Trophoblast cell (in vitro differentiated cells and primary cell): ENCODE measurements at regions not wholly inside any gene's neighbourhood (a gene's known extent, or its start where the extent isn't known, plus 50 kb on each side); places are given as distances from the start of the nearest gene placed in this dataset.

Experiments used
- DNase-seq, 2 donors: peaks; one replicate each; pipeline ENCODE4 v3.0.0-alpha.2; 2016
- H2AFZ ChIP-seq: 2 replicates; pipeline ENCODE4 v1.6.1; 2013; ENCODE audit warnings: low read length, moderate library complexity, mild to moderate bottlenecking; ENCODE audit not compliant: insufficient read depth, poor library complexity
- H2AK5ac ChIP-seq: 2 replicates; pipeline ENCODE4 v1.6.1; 2013; ENCODE audit warnings: mild to moderate bottlenecking, low read length
- H2BK120ac ChIP-seq: 2 replicates; pipeline ENCODE4 v1.6.1; 2013; ENCODE audit warnings: low read length, mild to moderate bottlenecking, moderate library complexity; ENCODE audit not compliant: insufficient read depth, poor library complexity
- H2BK12ac ChIP-seq: 2 replicates; pipeline ENCODE4 v1.6.1; 2013; ENCODE audit warnings: mild to moderate bottlenecking, low read length, moderate library complexity
- H2BK5ac ChIP-seq: 2 replicates; pipeline ENCODE4 v1.6.1; 2013; ENCODE audit warnings: low read length, low read depth, moderate library complexity, mild to moderate bottlenecking; ENCODE audit not compliant: poor library complexity
- H3K14ac ChIP-seq: 2 replicates; pipeline ENCODE4 v1.6.1; 2013; ENCODE audit warnings: mild to moderate bottlenecking, low read length
- H3K18ac ChIP-seq: 2 replicates; pipeline ENCODE4 v1.6.1; 2013; ENCODE audit warnings: mild to moderate bottlenecking, low read length
- H3K23ac ChIP-seq: 2 replicates; pipeline ENCODE4 v1.6.1; 2013; ENCODE audit warnings: low read length
- H3K27ac ChIP-seq: 2 replicates; pipeline ENCODE4 v1.5.1; 2013; ENCODE audit warnings: low read depth, mild to moderate bottlenecking, inconsistent platforms, low read length, moderate library complexity
- H3K27me3 ChIP-seq: 2 replicates; pipeline ENCODE4 v1.6.1; 2013; ENCODE audit warnings: inconsistent platforms, mild to moderate bottlenecking, low read length, moderate library complexity; ENCODE audit not compliant: insufficient read depth
- H3K36me3 ChIP-seq, 2 experiments: 1 replicate in 1 of 2; 2 replicates in 1 of 2; pipeline ENCODE4 v1.6.1; 2013; ENCODE audit warnings: low read length in 2 of 2, mild to moderate bottlenecking in 2 of 2, moderate library complexity in 1 of 2; ENCODE audit not compliant: insufficient read depth in 2 of 2, control insufficient read depth in 1 of 2
- H3K4ac ChIP-seq: 2 replicates; pipeline ENCODE4 v1.6.1; 2013; ENCODE audit warnings: low read depth, mild to moderate bottlenecking, low read length, moderate library complexity
- H3K4me1 ChIP-seq, 2 experiments: 1 replicate in 1 of 2; 2 replicates in 1 of 2; pipeline ENCODE4 v1.6.1; 2013; ENCODE audit warnings: low read length in 2 of 2, mild to moderate bottlenecking in 2 of 2, moderate library complexity in 1 of 2; ENCODE audit not compliant: insufficient read depth in 2 of 2, control insufficient read depth in 1 of 2
- H3K4me2 ChIP-seq: 2 replicates; pipeline ENCODE4 v1.6.1; 2013; ENCODE audit warnings: inconsistent platforms, mild to moderate bottlenecking, low read length, moderate library complexity
- H3K4me3 ChIP-seq: 2 replicates; pipeline ENCODE4 v1.5.1; 2013; ENCODE audit warnings: mild to moderate bottlenecking, low read depth, low read length, inconsistent platforms
- H3K79me1 ChIP-seq: one replicate; pipeline ENCODE4 v1.6.1; 2013; ENCODE audit warnings: low read length
- H3K79me2 ChIP-seq: 2 replicates; pipeline ENCODE4 v1.6.1; 2013; ENCODE audit warnings: low read length, mild to moderate bottlenecking; ENCODE audit not compliant: control insufficient read depth, insufficient read depth, poor library complexity
- H3K9ac ChIP-seq: 2 replicates; pipeline ENCODE4 v1.6.1; 2013; ENCODE audit warnings: mild to moderate bottlenecking, low read length
- H3K9me3 ChIP-seq: 2 replicates; pipeline ENCODE4 v1.6.1; 2013; ENCODE audit warnings: low read depth, mild to moderate bottlenecking, control low read depth, inconsistent platforms, low read length; ENCODE audit not compliant: insufficient read depth
- H4K12ac ChIP-seq: 2 replicates; pipeline ENCODE4 v1.6.1; 2013; ENCODE audit warnings: low read depth, mild to moderate bottlenecking, low read length, moderate library complexity
- H4K8ac ChIP-seq: 2 replicates; pipeline ENCODE4 v1.6.1; 2013; ENCODE audit warnings: low read depth, mild to moderate bottlenecking, low read length, moderate library complexity
- H4K91ac ChIP-seq: one replicate; pipeline ENCODE4 v1.6.1; 2013; ENCODE audit warnings: low read depth, mild to moderate bottlenecking, low read length, moderate library complexity
- WGBS: extraction: QIAGEN DNeasy Blood & Tissue Kit; methylation state at CpG from one replicate; pipeline ENCODE4 v1.1.7; 2013; ENCODE audit warnings: missing lambda C conversion rate; ENCODE audit not compliant: insufficient read length, insufficient coverage; ENCODE audit errors: extremely low coverage; 5-methylcytosine and 5-hydroxymethylcytosine counted together

- Histone ChIP-seq H3K4me1 (no peaks in the 10 kb centered on the region), H3K4me3 (no peak overlapping the region), H2AFZ (no peak overlapping the region), H3K9me3 (no peaks in the 10 kb centered on the region), H2AK5ac (no peak overlapping the region), H3K4ac (no peak overlapping the region), H2BK5ac (no peak overlapping the region), H2BK12ac (no peak overlapping the region), H4K8ac (no peak overlapping the region), H3K9ac (no peak overlapping the region), H4K91ac (no peak overlapping the region), H3K23ac (no peak overlapping the region), H3K79me2 (no peaks in the 10 kb centered on the region), H4K12ac (no peak overlapping the region), H3K36me3 (no peaks in the 10 kb centered on the region), H3K18ac (no peak overlapping the region), H3K79me1 (no peaks in the 10 kb centered on the region), H3K27ac (no peak overlapping the region), H3K4me2 (no peak overlapping the region), H3K27me3 (no peaks in the 10 kb centered on the region), H2BK120ac (no peak overlapping the region), H3K14ac (no peak overlapping the region)
- no peak for DNase-seq
- no CpG with 5 or more reads among the region's 3 CpGs for WGBS
These were observed 496.7 kb downstream of the RNF144B start for GRCh38 chr6:18883851-18884250.

GRCh38 chr6:18893540-18894269 is 506.6 kb downstream of the RNF144B start:
- Histone ChIP-seq H3K14ac (no peak overlapping the region), H2BK5ac (no peak overlapping the region), H3K4ac (no peak overlapping the region), H2AFZ (no peak overlapping the region), H2BK120ac (no peak overlapping the region), H4K91ac (no peak overlapping the region), H3K79me2 (no peaks in the 10 kb centered on the region), H3K4me3 (no peak overlapping the region), H2BK12ac (no peak overlapping the region), H2AK5ac (no peak overlapping the region), H3K36me3 (no peaks in the 10 kb centered on the region), H3K23ac (no peak overlapping the region), H3K79me1 (no peaks in the 10 kb centered on the region), H3K9me3 (no peaks in the 10 kb centered on the region), H3K27me3 (no peaks in the 10 kb centered on the region), H3K4me1 (no peaks in the 10 kb centered on the region), H4K12ac (no peak overlapping the region), H3K27ac (no peak overlapping the region), H3K18ac (no peak overlapping the region), H4K8ac (no peak overlapping the region), H3K9ac (no peak overlapping the region), H3K4me2 (no peak overlapping the region)
- DNase-seq: peak in 1 of 2 donors; percentile 44
- WGBS: no CpG with 5 or more reads among the region's 7 CpGs

GRCh38 chr6:18897350-18897749 is 510.2 kb downstream of the RNF144B start:
- H2BK12ac ChIP-seq: no peak overlapping the region
- H2BK120ac ChIP-seq: no peak overlapping the region
- no peak overlapping the region for H4K12ac ChIP-seq
- no peak overlapping the region for H2AFZ ChIP-seq
- H3K4ac ChIP-seq: no peak overlapping the region
- H3K27me3 ChIP-seq: no peaks in the 10 kb centered on the region
- no peak overlapping the region for H3K9ac ChIP-seq
- no peaks in the 10 kb centered on the region for H3K9me3 ChIP-seq
- H4K8ac ChIP-seq: no peak overlapping the region
- no peak overlapping the region for H3K4me3 ChIP-seq
- no peaks in the 10 kb centered on the region for H3K79me2 ChIP-seq
- H3K23ac ChIP-seq: no peak overlapping the region
- H3K14ac ChIP-seq: no peak overlapping the region
- H2BK5ac ChIP-seq: no peak overlapping the region
- H3K4me1 ChIP-seq: no peaks in the 10 kb centered on the region
- H3K4me2 ChIP-seq: no peak overlapping the region
- H4K91ac ChIP-seq: no peak overlapping the region
- DNase-seq: no peak
- H3K36me3 ChIP-seq: no peaks in the 10 kb centered on the region
- H3K18ac ChIP-seq: no peak overlapping the region
- H2AK5ac ChIP-seq: no peak overlapping the region
- H3K79me1 ChIP-seq: no peaks in the 10 kb centered on the region
- H3K27ac ChIP-seq: no peak overlapping the region

- Histone ChIP-seq H3K79me2 (no peaks in the 10 kb centered on the region), H3K4me3 (no peak overlapping the region), H4K12ac (no peak overlapping the region), H3K9me3 (no peaks in the 10 kb centered on the region), H3K27ac (no peak overlapping the region), H2BK120ac (no peak overlapping the region), H2BK5ac (no peak overlapping the region), H3K36me3 (no peaks in the 10 kb centered on the region), H3K27me3 (no peaks in the 10 kb centered on the region), H3K4me2 (no peak overlapping the region), H3K79me1 (no peaks in the 10 kb centered on the region), H3K4me1 (no peaks in the 10 kb centered on the region), H2AK5ac (no peak overlapping the region), H4K8ac (no peak overlapping the region), H3K18ac (no peak overlapping the region), H3K14ac (no peak overlapping the region), H2AFZ (no peak overlapping the region), H3K4ac (no peak overlapping the region), H2BK12ac (no peak overlapping the region), H3K23ac (no peak overlapping the region), H3K9ac (no peak overlapping the region), H4K91ac (no peak overlapping the region)
- no peak for DNase-seq
- no CpG with 5 or more reads among the region's 2 CpGs for WGBS
These were observed 517.5 kb downstream of the RNF144B start for GRCh38 chr6:18904681-18905080.
